ENCODE measurements at regions not wholly inside any gene's neighbourhood (a gene's known extent, or its start where the extent isn't known, plus 50 kb on each side); places are given as distances from the start of the nearest gene placed in this dataset.

GRCh38 chr2:198654646-198655045, 803.1 kb downstream of the SATB2 start:
- H3K9me3 ChIP-seq, result no peaks in the 10 kb centered on the region
- H3K27ac ChIP-seq (replicated peaks in 1 of 4), result no peak overlapping the region
- no peak overlapping the region for H3K4me3 ChIP-seq
- 89% methylated on average over 5 of the region's 5 CpGs for WGBS
- no peaks in the 10 kb centered on the region for H3K36me3 ChIP-seq
- H3K27me3 ChIP-seq, result no peaks in the 10 kb centered on the region
- intact Hi-C loops (cut with DNase I), result no loop called here
- DNase-seq (ENCODE audit: extremely low spot score), result no peak
- H3K4me1 ChIP-seq, result no peaks in the 10 kb centered on the region
- no peak for TF ChIP-seq CTCF (IDR thresholded peaks at IDR 0.05)
- no peak for TF ChIP-seq POLR2AphosphoS5 (IDR thresholded peaks at IDR 0.05)
- no peak for TF ChIP-seq POLR2A (IDR thresholded peaks at IDR 0.05; ENCODE audit: low read depth)
- no peak for TF ChIP-seq EP300 (IDR thresholded peaks at IDR 0.05)

GRCh38 chr2:198653311-198653710, 804.4 kb downstream of the SATB2 start:
- Histone ChIP-seq H3K27me3 (no peaks in the 10 kb centered on the region), H3K27ac (replicated peaks in 1 of 4) (no peak overlapping the region), H3K4me3 (no peak overlapping the region), H3K4me1 (no peaks in the 10 kb centered on the region), H3K9me3 (no peaks in the 10 kb centered on the region), H3K36me3 (no peaks in the 10 kb centered on the region)
- intact Hi-C loops (cut with DNase I), result no loop called here
- no peak for DNase-seq (ENCODE audit: extremely low spot score)
- TF ChIP-seq CTCF (IDR thresholded peaks at IDR 0.05), result no peak
- no peak for TF ChIP-seq POLR2A (IDR thresholded peaks at IDR 0.05; ENCODE audit: low read depth)
- TF ChIP-seq EP300 (IDR thresholded peaks at IDR 0.05), result no peak
- no peak for TF ChIP-seq POLR2AphosphoS5 (IDR thresholded peaks at IDR 0.05)
- 74% methylated on average over 2 of the region's 2 CpGs for WGBS

GRCh38 chr2:198652461-198652860, 805.3 kb downstream of the SATB2 start:
- no peak for DNase-seq (ENCODE audit: extremely low spot score)
- Histone ChIP-seq H3K36me3 (no peaks in the 10 kb centered on the region), H3K4me3 (no peak overlapping the region), H3K9me3 (no peaks in the 10 kb centered on the region), H3K27me3 (no peaks in the 10 kb centered on the region), H3K27ac (replicated peaks in 1 of 4) (no peak overlapping the region), H3K4me1 (no peaks in the 10 kb centered on the region)
- intact Hi-C loops (cut with DNase I), result no loop called here
- TF ChIP-seq POLR2A (IDR thresholded peaks at IDR 0.05; ENCODE audit: low read depth) (no peak), POLR2AphosphoS5 (IDR thresholded peaks at IDR 0.05) (no peak), CTCF (IDR thresholded peaks at IDR 0.05) (no peak), EP300 (IDR thresholded peaks at IDR 0.05) (no peak)
- 29% methylated on average over 1 of the region's 1 CpG for WGBS

GRCh38 chr2:198645816-198646215, 811.9 kb downstream of the SATB2 start:
- no peak for DNase-seq (ENCODE audit: extremely low spot score)
- 90% methylated on average over 4 of the region's 4 CpGs for WGBS
- Histone ChIP-seq H3K4me1 (no peaks in the 10 kb centered on the region), H3K27me3 (no peaks in the 10 kb centered on the region), H3K9me3 (no peaks in the 10 kb centered on the region), H3K27ac (replicated peaks in 1 of 4) (no peak overlapping the region), H3K36me3 (no peaks in the 10 kb centered on the region), H3K4me3 (no peak overlapping the region)
- intact Hi-C loops (cut with DNase I), result no loop called here
- TF ChIP-seq POLR2AphosphoS5 (IDR thresholded peaks at IDR 0.05) (no peak), POLR2A (IDR thresholded peaks at IDR 0.05; ENCODE audit: low read depth) (no peak), CTCF (IDR thresholded peaks at IDR 0.05) (no peak), EP300 (IDR thresholded peaks at IDR 0.05) (no peak)

GRCh38 chr2:198641161-198641560, 816.6 kb downstream of the SATB2 start:
- H3K4me3 ChIP-seq, result no peak overlapping the region
- H3K9me3 ChIP-seq, result no peaks in the 10 kb centered on the region
- no peaks in the 10 kb centered on the region for H3K27me3 ChIP-seq
- H3K27ac ChIP-seq (replicated peaks in 1 of 4), result no peak overlapping the region
- no peak for TF ChIP-seq EP300 (IDR thresholded peaks at IDR 0.05)
- TF ChIP-seq POLR2AphosphoS5 (IDR thresholded peaks at IDR 0.05), result no peak
- no peak for TF ChIP-seq POLR2A (IDR thresholded peaks at IDR 0.05; ENCODE audit: low read depth)
- TF ChIP-seq CTCF (IDR thresholded peaks at IDR 0.05), result no peak
- H3K4me1 ChIP-seq, result no peaks in the 10 kb centered on the region
- 80% methylated on average over 3 of the region's 3 CpGs for WGBS
- DNase-seq (ENCODE audit: extremely low spot score), result no peak
- intact Hi-C loops (cut with DNase I), result no loop called here
- H3K36me3 ChIP-seq, result no peaks in the 10 kb centered on the region

Data from esophagus muscularis mucosa (tissue), 4 donors.